ENCODE measurements at regions not wholly inside any gene's neighbourhood (a gene's known extent, or its start where the extent isn't known, plus 50 kb on each side); places are given as distances from the start of the nearest gene placed in this dataset.
A peak's percentile ranks its signal among the peaks of the same experiment; 100 is the strongest.

GRCh38 chr1:90850181-90850897, 133.2 kb upstream of the BARHL2 start:
- Histone ChIP-seq H2AFZ (peak overlapping the region; percentile 100), H3K4me1 (ENCODE audit: insufficient read depth) (peaks cover 4% of the 10 kb centered on the region), H3K4me3 (peak overlapping the region; percentile 98), H3K27me3 (peaks cover 8% of the 10 kb centered on the region), H3K4me2 (peak overlapping the region; percentile 100), H3K9me3 (ENCODE audit: low read depth) (no peaks in the 10 kb centered on the region), H3K36me3 (replicated peaks; ENCODE audit: insufficient read depth, low read depth) (no peaks in the 10 kb centered on the region), H3K9me2 (replicated peaks; ENCODE audit: insufficient read depth) (no peaks in the 10 kb centered on the region), H3K27ac (peak overlapping the region; percentile 71), H4K20me1 (ENCODE audit: insufficient read depth, poor library complexity, severe bottlenecking) (no peaks in the 10 kb centered on the region), H3K79me2 (no peaks in the 10 kb centered on the region)
- TF ChIP-seq EZH2phosphoT487 (IDR thresholded peaks at IDR 0.05; ENCODE audit: low read depth, severe bottlenecking, unreplicated experiment) (no peak), EZH2 (IDR thresholded peaks at IDR 0.05; ENCODE audit: borderline replicate concordance) (no peak)
- TF ChIP-seq, protein P1, sequence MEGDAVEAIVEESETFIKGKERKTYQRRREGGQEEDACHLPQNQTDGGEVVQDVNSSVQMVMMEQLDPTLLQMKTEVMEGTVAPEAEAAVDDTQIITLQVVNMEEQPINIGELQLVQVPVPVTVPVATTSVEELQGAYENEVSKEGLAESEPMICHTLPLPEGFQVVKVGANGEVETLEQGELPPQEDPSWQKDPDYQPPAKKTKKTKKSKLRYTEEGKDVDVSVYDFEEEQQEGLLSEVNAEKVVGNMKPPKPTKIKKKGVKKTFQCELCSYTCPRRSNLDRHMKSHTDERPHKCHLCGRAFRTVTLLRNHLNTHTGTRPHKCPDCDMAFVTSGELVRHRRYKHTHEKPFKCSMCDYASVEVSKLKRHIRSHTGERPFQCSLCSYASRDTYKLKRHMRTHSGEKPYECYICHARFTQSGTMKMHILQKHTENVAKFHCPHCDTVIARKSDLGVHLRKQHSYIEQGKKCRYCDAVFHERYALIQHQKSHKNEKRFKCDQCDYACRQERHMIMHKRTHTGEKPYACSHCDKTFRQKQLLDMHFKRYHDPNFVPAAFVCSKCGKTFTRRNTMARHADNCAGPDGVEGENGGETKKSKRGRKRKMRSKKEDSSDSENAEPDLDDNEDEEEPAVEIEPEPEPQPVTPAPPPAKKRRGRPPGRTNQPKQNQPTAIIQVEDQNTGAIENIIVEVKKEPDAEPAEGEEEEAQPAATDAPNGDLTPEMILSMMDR (IDR thresholded peaks at IDR 0.05; ENCODE audit: poor library complexity): no peak
- peak; percentile 58 for DNase-seq (ENCODE audit: low spot score)
- WGBS (ENCODE audit: low lambda C conversion rate, missing lambda C conversion rate): 12% methylated on average over 19 of the region's 19 CpGs

- H3K9me2 ChIP-seq (replicated peaks; ENCODE audit: insufficient read depth): no peaks in the 10 kb centered on the region
- H3K36me3 ChIP-seq (replicated peaks; ENCODE audit: insufficient read depth, low read depth): no peaks in the 10 kb centered on the region
- no peak overlapping the region for H3K4me3 ChIP-seq
- no peak for DNase-seq (ENCODE audit: low spot score)
- no peaks in the 10 kb centered on the region for H3K9me3 ChIP-seq (ENCODE audit: low read depth)
- H3K4me2 ChIP-seq: no peak overlapping the region
- TF ChIP-seq, protein P1 (IDR thresholded peaks at IDR 0.05; ENCODE audit: poor library complexity): no peak
- TF ChIP-seq EZH2 (IDR thresholded peaks at IDR 0.05; ENCODE audit: borderline replicate concordance) (no peak), EZH2phosphoT487 (IDR thresholded peaks at IDR 0.05; ENCODE audit: low read depth, severe bottlenecking, unreplicated experiment) (no peak)
- H3K27ac ChIP-seq: no peak overlapping the region
- H4K20me1 ChIP-seq (ENCODE audit: insufficient read depth, poor library complexity, severe bottlenecking): no peaks in the 10 kb centered on the region
- no peak overlapping the region for H2AFZ ChIP-seq
- no peaks in the 10 kb centered on the region for H3K4me1 ChIP-seq (ENCODE audit: insufficient read depth)
- H3K27me3 ChIP-seq: peaks cover 73% of the 10 kb centered on the region
- no peaks in the 10 kb centered on the region for H3K79me2 ChIP-seq
- WGBS (ENCODE audit: low lambda C conversion rate, missing lambda C conversion rate): 27% methylated on average over 21 of the region's 21 CpGs
Observed at GRCh38 chr1:90841473-90841872, 124.4 kb upstream of the BARHL2 start.

GRCh38 chr1:90840352-90840751, 123.2 kb upstream of the BARHL2 start:
- Histone ChIP-seq H3K4me3 (no peak overlapping the region), H3K27me3 (peaks cover 84% of the 10 kb centered on the region), H2AFZ (no peak overlapping the region), H3K4me1 (ENCODE audit: insufficient read depth) (peaks cover 9% of the 10 kb centered on the region), H3K79me2 (no peaks in the 10 kb centered on the region), H3K9me2 (replicated peaks; ENCODE audit: insufficient read depth) (no peaks in the 10 kb centered on the region), H3K36me3 (replicated peaks; ENCODE audit: insufficient read depth, low read depth) (no peaks in the 10 kb centered on the region), H4K20me1 (ENCODE audit: insufficient read depth, poor library complexity, severe bottlenecking) (peaks cover 2% of the 10 kb centered on the region), H3K9me3 (ENCODE audit: low read depth) (no peaks in the 10 kb centered on the region), H3K4me2 (no peak overlapping the region), H3K27ac (no peak overlapping the region)
- no peak for DNase-seq (ENCODE audit: low spot score)
- TF ChIP-seq EZH2phosphoT487 (IDR thresholded peaks at IDR 0.05; ENCODE audit: low read depth, severe bottlenecking, unreplicated experiment) (no peak), EZH2 (IDR thresholded peaks at IDR 0.05; ENCODE audit: borderline replicate concordance) (peak; percentile 15)
- WGBS (ENCODE audit: low lambda C conversion rate, missing lambda C conversion rate): 49% methylated on average over 7 of the region's 7 CpGs

DNA sequence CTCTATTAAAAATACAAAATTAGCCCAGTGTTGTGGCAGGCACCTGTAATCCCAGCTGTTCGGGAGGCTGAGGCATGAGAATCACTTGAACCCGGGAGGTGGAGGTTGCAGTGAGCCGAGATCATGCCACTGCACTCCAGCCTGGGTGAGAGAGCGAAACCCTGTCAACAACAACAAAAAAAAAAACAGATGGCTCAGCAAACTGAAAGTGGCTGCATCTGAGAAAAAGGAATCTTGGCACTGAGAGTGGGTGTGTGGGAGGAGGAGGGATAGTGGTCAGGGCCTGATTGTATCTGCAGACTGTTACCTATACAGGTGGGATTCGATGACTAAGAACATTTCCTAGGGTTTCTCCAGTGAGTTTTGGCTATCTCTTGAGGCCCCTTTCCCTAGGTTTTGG, 122.2 kb upstream of the BARHL2 start:
- peaks cover 11% of the 10 kb centered on the region for H3K4me1 ChIP-seq (ENCODE audit: insufficient read depth)
- H3K9me3 ChIP-seq (ENCODE audit: low read depth): no peaks in the 10 kb centered on the region
- H3K79me2 ChIP-seq: no peaks in the 10 kb centered on the region
- H3K4me3 ChIP-seq: no peak overlapping the region
- no peak overlapping the region for H2AFZ ChIP-seq
- no peaks in the 10 kb centered on the region for H3K36me3 ChIP-seq (replicated peaks; ENCODE audit: insufficient read depth, low read depth)
- 51% methylated on average over 5 of the region's 5 CpGs for WGBS (ENCODE audit: low lambda C conversion rate, missing lambda C conversion rate)
- H3K27ac ChIP-seq: no peak overlapping the region
- no peaks in the 10 kb centered on the region for H3K9me2 ChIP-seq (replicated peaks; ENCODE audit: insufficient read depth)
- H3K27me3 ChIP-seq: peaks cover 91% of the 10 kb centered on the region
- no peak overlapping the region for H3K4me2 ChIP-seq
- peaks cover 3% of the 10 kb centered on the region for H4K20me1 ChIP-seq (ENCODE audit: insufficient read depth, poor library complexity, severe bottlenecking)
- TF ChIP-seq, protein P1 (IDR thresholded peaks at IDR 0.05; ENCODE audit: poor library complexity): no peak
- TF ChIP-seq EZH2 (IDR thresholded peaks at IDR 0.05; ENCODE audit: borderline replicate concordance) (peak; percentile 23), EZH2phosphoT487 (IDR thresholded peaks at IDR 0.05; ENCODE audit: low read depth, severe bottlenecking, unreplicated experiment) (no peak)
- no peak for DNase-seq (ENCODE audit: low spot score)
